WTC11 (cell line): ENCODE measurements at regions not wholly inside any gene's neighbourhood (a gene's known extent, or its start where the extent isn't known, plus 50 kb on each side); places are given as distances from the start of the nearest gene placed in this dataset.

ENCODE experiments used
- ATF2 ChIP-seq: sonication (generic); formaldehyde crosslinking; IDR thresholded peaks from 2 replicates; pipeline ENCODE4 v1.8.1; 2022; ENCODE audit warnings: low read depth, missing genetic modification reagents, borderline replicate concordance
- CREB1 ChIP-seq: sonication (generic); formaldehyde crosslinking; IDR thresholded peaks from 2 replicates; pipeline ENCODE4 v1.8.0; 2023; ENCODE audit warnings: mild to moderate bottlenecking, missing genetic modification reagents
- CTCF ChIP-seq: fragments of 200-600 bp; IDR thresholded peaks from 2 replicates; pipeline ENCODE4 v1.8.0; 2022; ENCODE audit warnings: antibody characterized with exemption
- E2F1 ChIP-seq: sonication (generic); formaldehyde crosslinking; IDR thresholded peaks from 2 replicates; pipeline ENCODE4 v1.8.0; 2022; ENCODE audit warnings: mild to moderate bottlenecking, missing genetic modification reagents
- ESRRA ChIP-seq: sonication (generic); formaldehyde crosslinking; IDR thresholded peaks from 2 replicates; pipeline ENCODE4 v1.8.1; 2022; ENCODE audit warnings: mild to moderate bottlenecking, missing genetic modification reagents, borderline replicate concordance
- FOXJ3 ChIP-seq: sonication (generic); formaldehyde crosslinking; IDR thresholded peaks from 2 replicates; pipeline ENCODE4 v1.9.0; 2021; ENCODE audit warnings: missing genetic modification reagents, mild to moderate bottlenecking, borderline replicate concordance
- NR2C2 ChIP-seq: sonication (generic); formaldehyde crosslinking; IDR thresholded peaks from 2 replicates; pipeline ENCODE4 v1.8.0; 2022; ENCODE audit warnings: mild to moderate bottlenecking, missing genetic modification reagents
- PREB ChIP-seq: sonication (generic); formaldehyde crosslinking; IDR thresholded peaks from 2 replicates; pipeline ENCODE4 v1.8.1; 2022; ENCODE audit warnings: mild to moderate bottlenecking, missing genetic modification reagents, moderate library complexity, borderline replicate concordance
- SP1 ChIP-seq: sonication (generic); formaldehyde crosslinking; conservative IDR thresholded peaks from 2 replicates; pipeline ENCODE4 v1.8.1; 2022; ENCODE audit warnings: missing genetic modification reagents
- TCF7 ChIP-seq: sonication (generic); formaldehyde crosslinking; IDR thresholded peaks from 2 replicates; pipeline ENCODE4 v1.8.0; 2022; ENCODE audit warnings: mild to moderate bottlenecking, low read depth, missing genetic modification reagents, moderate library complexity
- TP53 ChIP-seq: sonication (generic); formaldehyde crosslinking; IDR thresholded peaks from 2 replicates; pipeline ENCODE4 v1.8.1; 2023; ENCODE audit warnings: mild to moderate bottlenecking, missing genetic modification reagents

GRCh38 chr14:31951638-31951964 lies 125.5 kb upstream of the ARHGAP5 start:
- TF ChIP-seq CTCF (no peak), E2F1 (CRISPR knock-in tag) (no peak), PREB (no peak), NR2C2 (CRISPR knock-in tag) (no peak), TP53 (no peak), TCF7 (CRISPR knock-in tag) (no peak), ESRRA (CRISPR knock-in tag) (no peak), ATF2 (CRISPR knock-in tag) (no peak), FOXJ3 (CRISPR knock-in tag) (no peak), CREB1 (no peak), SP1 (CRISPR knock-in tag) (no peak)
